SK-MEL-5 (cell line): ENCODE measurements at regions not wholly inside any gene's neighbourhood (a gene's known extent, or its start where the extent isn't known, plus 50 kb on each side); places are given as distances from the start of the nearest gene placed in this dataset.

Experiments used
- DNase-seq: peaks from one replicate; pipeline ENCODE4 v3.0.0-alpha.2; 2016; ENCODE audit warnings: low read depth, low spot score
- in situ Hi-C: cut with HindIII; loops from 2 replicates; pipeline ENCODE4 v1.10.0; 2016; ENCODE audit warnings: low sequenced_read_pairs, high pct_unique_total_duplicates, low pct_unique_long_range_greater_than_20kb
- small RNA-seq, 2 experiments: library from RNA; depleted of rRNA; stranded (forward); fragments of <200 nt; gene quantifications; one replicate each; pipeline ENCODE3, GENCODE V24; 2014

DNA sequence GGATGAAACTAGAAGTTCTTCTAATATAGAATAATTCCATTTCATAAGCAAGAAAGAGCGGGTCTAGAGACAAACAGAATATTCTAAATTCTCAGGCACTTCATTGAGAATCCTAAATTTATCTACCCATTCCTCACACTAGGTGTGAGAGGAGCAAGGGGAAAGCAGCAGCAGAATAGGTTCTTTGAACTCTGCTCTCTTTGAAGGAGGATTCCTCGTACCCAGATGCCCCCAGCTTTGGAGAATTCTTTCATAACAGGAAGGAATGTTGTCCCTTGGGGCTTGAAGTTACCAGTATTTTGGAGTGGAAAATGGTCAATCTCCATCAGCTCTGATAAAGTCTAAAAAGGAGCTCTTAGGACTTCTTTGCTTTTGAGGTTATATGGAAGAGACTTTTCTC lies 59.7 kb upstream of the RASGEF1B start:
- DNase-seq, result no peak

DNA sequence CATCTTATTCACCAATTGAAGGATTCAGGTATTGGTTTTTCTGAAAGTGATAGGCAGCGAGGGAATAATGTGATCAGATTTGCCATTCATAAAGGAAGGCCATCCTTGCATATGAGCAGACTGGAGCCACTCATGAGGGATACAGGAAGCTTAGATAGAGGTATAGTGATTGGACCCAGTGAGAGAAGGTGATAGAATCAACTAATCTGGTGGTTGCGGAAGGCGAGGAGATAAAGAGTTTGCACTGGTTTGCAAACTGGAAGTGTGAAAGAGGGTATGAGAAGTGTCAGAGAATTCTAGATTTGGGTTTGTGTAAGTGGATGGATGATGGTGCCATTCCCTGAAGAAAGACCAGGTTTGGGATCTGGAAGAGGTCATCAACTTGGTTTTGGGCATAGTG lies 57.3 kb upstream of the RASGEF1B start:
- in situ Hi-C loops, result no loop called here
- no peak for DNase-seq

More for the DNA sequence above, 59.7 kb upstream of the RASGEF1B start:
- in situ Hi-C loops, result no loop called here

- in situ Hi-C loops, result no loop called here
- DNase-seq, result no peak
Observed at GRCh38 chr4:81528200-81528599, 56.5 kb upstream of the RASGEF1B start.

GRCh38 chr4:81527709-81528108 lies 56.0 kb upstream of the RASGEF1B start:
- in situ Hi-C loops, result no loop called here
- no peak for DNase-seq

GRCh38 chr4:81527115-81527514 lies 55.4 kb upstream of the RASGEF1B start:
- DNase-seq, result no peak
- in situ Hi-C loops, result no loop called here

GRCh38 chr4:81526706-81527105 lies 55.0 kb upstream of the RASGEF1B start:
- in situ Hi-C loops, result no loop called here
- no peak for DNase-seq

DNA sequence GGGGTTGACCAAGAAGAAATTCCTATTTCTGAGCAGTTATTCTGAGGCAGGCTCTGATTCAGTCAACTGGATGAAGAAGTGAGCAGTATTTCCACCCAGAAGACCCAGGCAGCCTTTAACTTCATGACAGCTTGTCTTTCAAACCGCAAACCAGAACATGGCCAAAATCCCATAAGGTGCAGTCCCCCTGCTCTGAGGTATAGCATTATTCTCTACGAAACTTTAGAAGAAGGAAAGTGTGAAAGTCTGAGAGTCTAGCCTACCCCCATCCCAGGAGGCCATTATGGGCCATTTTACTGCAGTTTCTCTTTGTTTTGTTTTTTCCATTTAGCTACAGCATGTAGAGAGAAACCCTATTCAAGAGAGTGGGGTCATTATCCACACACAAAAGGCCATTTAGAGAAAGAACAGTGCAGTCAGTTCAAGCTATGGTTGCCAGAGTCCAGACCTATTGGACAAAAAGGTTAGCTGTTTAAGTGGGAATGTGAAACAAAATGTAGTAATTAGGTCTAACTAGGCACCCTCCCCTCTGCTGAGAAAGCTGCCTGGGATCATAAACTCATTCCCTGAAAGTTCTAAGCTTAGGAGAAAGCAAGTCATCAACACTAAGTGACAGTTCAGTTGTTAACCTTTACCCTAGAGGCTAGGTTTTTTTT lies 52.1 kb upstream of the RASGEF1B start:
- DNase-seq, result peak; percentile 56
- in situ Hi-C loops, result no loop called here

DNA sequence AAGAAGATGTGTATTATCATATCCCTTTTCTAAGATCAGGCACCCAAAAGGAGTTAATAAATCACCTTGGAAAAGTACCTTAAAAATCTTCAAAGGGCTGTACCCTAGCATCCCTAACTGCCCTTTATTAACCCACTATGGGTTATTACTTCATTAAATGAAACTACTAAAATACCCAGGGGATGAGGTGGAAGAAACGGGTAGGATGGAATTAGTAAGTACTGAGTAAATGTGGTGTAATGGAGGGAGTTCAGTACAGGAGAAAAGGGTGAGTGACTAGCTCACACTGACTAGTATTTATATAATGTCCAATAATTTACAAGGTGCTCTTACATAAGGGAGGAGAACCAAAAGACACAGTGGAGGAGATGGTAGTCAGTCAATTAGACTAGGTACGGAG lies 51.0 kb upstream of the RASGEF1B start:
- no peak for DNase-seq
- in situ Hi-C loops, result no loop called here

DNA sequence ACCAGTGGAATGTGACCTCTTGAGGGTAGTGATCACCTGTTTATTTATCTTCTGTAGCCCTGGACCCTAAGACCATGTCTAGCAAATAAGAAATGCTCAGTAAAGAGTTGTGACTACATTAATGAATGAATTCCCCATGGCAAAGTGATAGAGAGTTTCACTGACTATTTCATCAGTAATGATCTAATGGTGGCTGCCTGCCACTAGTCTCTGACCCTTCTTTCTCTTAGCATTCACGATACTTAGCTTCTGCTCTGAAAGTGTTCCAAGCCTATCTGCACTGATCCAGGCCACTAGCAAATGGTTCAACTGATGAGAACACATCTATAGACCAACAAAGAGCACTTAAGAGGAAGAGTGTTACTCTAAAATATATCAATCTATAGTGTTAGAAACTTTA lies 50.0 kb upstream of the RASGEF1B start:
- DNase-seq, result no peak
- in situ Hi-C loops, result no loop called here

Small RNAs in the stretch of these regions (small RNA-seq; reads per million reads assigned to genes)
- 0 reads per million in 2 experiments for gene RF00322
- gene RNU6-499P, result 0 reads per million in 2 experiments
